ENCODE measurements at regions not wholly inside any gene's neighbourhood (a gene's known extent, or its start where the extent isn't known, plus 50 kb on each side); places are given as distances from the start of the nearest gene placed in this dataset.
A peak's percentile ranks its signal among the peaks of the same experiment; 100 is the strongest.

GRCh38 chr17:73760439-73760758, 116.2 kb upstream of the SDK2 start:
- Histone ChIP-seq H2AFZ (ENCODE audit: low read length) (peak overlapping the region; percentile 89; the same call in 1 of the 2 replicates), H3K27me3 (replicated peaks in 1 of 4; ENCODE audit: control insufficient read depth in 3 of 4, extremely low read depth in 1 of 4, insufficient read depth in 3 of 4, low read length in 3 of 4) (no peaks in the 10 kb centered on the region; a peak in 1 of 7 replicates), H3K4me1 (replicated peaks in 1 of 4; ENCODE audit: control insufficient read depth in 3 of 4, insufficient read depth in 4 of 4, low read length in 3 of 4) (peaks cover 0 to 20% (median 1%) of the 10 kb centered on the region in 4 experiments; a peak in 3 of 7 replicates), H4K8ac (ENCODE audit: extremely low read depth, insufficient read depth, low read length) (no peak overlapping the region), H2BK20ac (ENCODE audit: low read length) (no peak overlapping the region), H3K4me2 (ENCODE audit: insufficient read depth in 1 of 2, low read depth in 2 of 2, low read length in 2 of 2) (peak overlapping the region; percentile 47 to 57; a peak in 3 of 4 replicates), H2BK120ac (replicated peaks; ENCODE audit: low read depth, low read length) (no peak overlapping the region), H3K36me3 (ENCODE audit: control insufficient read depth in 2 of 4, insufficient read depth in 4 of 4, low read length in 3 of 4) (no peaks in the 10 kb centered on the region), H3K14ac (ENCODE audit: insufficient read length) (no peak overlapping the region), H3K23me2 (ENCODE audit: low read depth, low read length) (no peaks in the 10 kb centered on the region), H3K9me3 (ENCODE audit: insufficient read depth in 2 of 2, low read depth in 1 of 2, low read length in 1 of 2) (no peaks in the 10 kb centered on the region), H3K18ac (ENCODE audit: extremely low read depth, low read length) (no peak overlapping the region), H2AK5ac (ENCODE audit: low read depth, low read length) (no peak overlapping the region), H2BK5ac (ENCODE audit: low read depth, low read length) (no peak overlapping the region), H4K91ac (replicated peaks; ENCODE audit: insufficient read length, low read length) (no peak overlapping the region), H3K23ac (ENCODE audit: insufficient read length) (no peak overlapping the region), H2BK12ac (ENCODE audit: low read depth, low read length) (no peak overlapping the region), H2BK15ac (ENCODE audit: low read length) (0 out of 2 replicates have a peak overlapping the region, but pooled peaks have one; percentile 18), H3K9ac (replicated peaks in 1 of 4; ENCODE audit: extremely low read depth in 1 of 4, low read depth in 3 of 4, low read length in 3 of 4) (no peak overlapping the region), H4K5ac (ENCODE audit: insufficient read length, low read depth, low read length) (no peak overlapping the region), H3K27ac (ENCODE audit: low read depth, low read length) (no peak overlapping the region), H3K4ac (replicated peaks; ENCODE audit: insufficient read length, low read depth, low read length) (no peak overlapping the region), H3K56ac (replicated peaks; ENCODE audit: insufficient read length, low read depth, low read length) (no peak overlapping the region), H3K79me2 (ENCODE audit: control insufficient read depth in 1 of 2, insufficient read depth in 2 of 2, low read length in 2 of 2) (no peaks in the 10 kb centered on the region), H4K20me1 (replicated peaks in 1 of 2; ENCODE audit: control insufficient read depth in 1 of 2, insufficient read depth in 2 of 2, low read length in 2 of 2) (peaks cover 0 to 3% of the 10 kb centered on the region in 2 experiments), H3K79me1 (ENCODE audit: low read depth, low read length) (no peaks in the 10 kb centered on the region), H3K4me3 (ENCODE audit: extremely low read depth in 1 of 4, insufficient read depth in 2 of 4, low read depth in 3 of 4, low read length in 4 of 4) (peak overlapping the region in 2 of 4 experiments; percentile 19 to 48; a peak in 4 of 8 replicates)
- DNase-seq (ENCODE audit: low read depth in 1 of 2, low spot score in 2 of 2) (peak in 1 of 2 experiments; percentile 76), FAIRE-seq (peak; percentile 65)
- 33% methylated on average over 5 of the region's 5 CpGs; no CpG with 5 or more reads in 1 of the 2 experiments for WGBS, 2 experiments (ENCODE audit: extremely low coverage in 1 of 2, insufficient coverage in 1 of 2, insufficient read length in 1 of 2, insufficient replicate concordance in 2 of 2, low coverage in 1 of 2, low lambda C conversion rate in 2 of 2, missing lambda C conversion rate in 1 of 2)
- ChIA-PET POLR2A (ENCODE audit: partially characterized antibody) (interaction anchor here (0.8 kb wide), 1 partner anchor 61 kb away, joined by 3 read pairs; no protein-coding TSS in a partner anchor), CTCF (ENCODE audit: partially characterized antibody) (interaction anchor here (1.0 to 2.0 kb wide), 4 partner anchors 10 to 24 kb away, joined by 3 to 5 read pairs (median 4); no protein-coding TSS in a partner anchor)
- TF ChIP-seq BACH1 (IDR thresholded peaks at IDR 0.05; ENCODE audit: low read length) = no peak
- TF ChIP-seq NANOG (IDR thresholded peaks at IDR 0.05; ENCODE audit: insufficient read depth, low read depth, low read length, poor library complexity, severe bottlenecking) = no peak
- no peak for TF ChIP-seq EP300 (IDR thresholded peaks at IDR 0.05; ENCODE audit: borderline replicate concordance in 1 of 2, low read depth in 2 of 2, low read length in 2 of 2)
- TF ChIP-seq TEAD4 (IDR thresholded peaks at IDR 0.05; ENCODE audit: low read depth, low read length) = no peak
